IMR-90 (cell line): ENCODE measurements at regions not wholly inside any gene's neighbourhood (a gene's known extent, or its start where the extent isn't known, plus 50 kb on each side); places are given as distances from the start of the nearest gene placed in this dataset.

Experiments
- ATAC-seq: fragments of 200-7000 bp; cut with Tn5 transposase; 2 replicates; pipeline ENCODE4 v1.9.1; 2020; ENCODE audit warnings: low read depth, mild to moderate bottlenecking, moderate library complexity
- BruUV-seq: library from RNA; stranded (reverse); fragments of 400-500 nt; replicated peaks from 2 replicates; lab custom pipeline; 2021; lab: Mats Ljungman, UMichigan
- CTCF ChIA-PET: fragments of 300-600 bp; formaldehyde crosslinking; extraction: SDS; loops from one replicate; lab custom pipeline; 2021; ENCODE audit warnings: antibody characterized with exemption; lab: Yijun Ruan, JAX
- POLR2A ChIA-PET: fragments of 300-600 bp; sonication (Branson Sonifier 250); formaldehyde crosslinking; loops from one replicate; lab custom pipeline; 2022; ENCODE audit warnings: antibody characterized with exemption; ENCODE audit not compliant: unreplicated experiment; lab: Charles Lee
- DNase-seq: peaks from one replicate; pipeline ENCODE4 v3.0.0; 2013
- H2AFZ ChIP-seq: replicated peaks from 2 replicates; pipeline ENCODE3; 2013; ENCODE audit warnings: low read length, mild to moderate bottlenecking; ENCODE audit not compliant: poor library complexity
- H2AK5ac ChIP-seq: 2 replicates; pipeline ENCODE4 v1.6.1; 2013; ENCODE audit warnings: low read depth, low read length, inconsistent platforms
- H2AK9ac ChIP-seq: replicated peaks from 2 replicates; pipeline ENCODE3; 2013; ENCODE audit warnings: mild to moderate bottlenecking, low read depth, low read length, moderate library complexity; ENCODE audit not compliant: poor library complexity
- H2BK120ac ChIP-seq: 2 replicates; pipeline ENCODE4 v1.6.1; 2013; ENCODE audit warnings: low read depth, low read length, inconsistent platforms
- H2BK15ac ChIP-seq: 3 replicates; pipeline ENCODE4 v1.6.1; 2013; ENCODE audit warnings: low read depth, low read length, inconsistent platforms
- H2BK20ac ChIP-seq: 2 replicates; pipeline ENCODE4 v1.6.1; 2013; ENCODE audit warnings: low read depth, mild to moderate bottlenecking, inconsistent platforms, low read length, moderate library complexity
- H2BK5ac ChIP-seq: 2 replicates; pipeline ENCODE4 v1.6.1; 2013; ENCODE audit warnings: mild to moderate bottlenecking, low read depth, low read length, inconsistent platforms; ENCODE audit not compliant: poor library complexity, severe bottlenecking
- H3K14ac ChIP-seq: replicated peaks from 2 replicates; pipeline ENCODE4 v1.6.1; 2013; ENCODE audit warnings: low read depth, low read length, inconsistent platforms
- H3K18ac ChIP-seq: 2 replicates; pipeline ENCODE4 v1.6.1; 2013; ENCODE audit warnings: low read depth, low read length, control low read depth
- H3K23ac ChIP-seq: 2 replicates; pipeline ENCODE4 v1.6.1; 2013; ENCODE audit warnings: low read depth, low read length, inconsistent platforms
- H3K27ac ChIP-seq: 2 replicates; pipeline ENCODE4 v1.5.1; 2013; ENCODE audit warnings: mild to moderate bottlenecking, control low read depth, low read length; ENCODE audit not compliant: insufficient read depth
- H3K27me3 ChIP-seq: 2 replicates; pipeline ENCODE4 v1.6.1; 2013; ENCODE audit warnings: low read length; ENCODE audit not compliant: control insufficient read depth, insufficient read depth
- H3K36me3 ChIP-seq: 2 replicates; pipeline ENCODE4 v1.6.1; 2013; ENCODE audit warnings: low read length, mixed read lengths; ENCODE audit not compliant: control insufficient read depth, insufficient read depth
- H3K4ac ChIP-seq: 2 replicates; pipeline ENCODE4 v1.6.1; 2013; ENCODE audit warnings: low read depth, low read length, inconsistent platforms
- H3K4me1 ChIP-seq: 2 replicates; pipeline ENCODE4 v1.6.1; 2013; ENCODE audit warnings: low read length, mixed read lengths; ENCODE audit not compliant: control insufficient read depth, insufficient read depth
- H3K4me2 ChIP-seq: 2 replicates; pipeline ENCODE4 v1.6.1; 2013; ENCODE audit warnings: low read depth, mild to moderate bottlenecking, control low read depth, low read length, moderate library complexity
- H3K4me3 ChIP-seq: 2 replicates; pipeline ENCODE4 v1.5.1; 2013; ENCODE audit warnings: low read depth, mild to moderate bottlenecking, control low read depth, low read length, moderate library complexity; ENCODE audit not compliant: insufficient read depth
- H3K56ac ChIP-seq: 2 replicates; pipeline ENCODE4 v1.6.1; 2013; ENCODE audit warnings: low read length, inconsistent platforms; ENCODE audit not compliant: insufficient read depth; ENCODE audit errors: extremely low read depth
- H3K79me1 ChIP-seq, 2 experiments: 2 replicates each; pipeline ENCODE4 v1.6.1; 2013; ENCODE audit warnings: low read length in 2 of 2, inconsistent platforms in 1 of 2, low read depth in 1 of 2
- H3K9ac ChIP-seq: 2 replicates; pipeline ENCODE4 v1.6.1; 2013; ENCODE audit warnings: low read depth, low read length, control low read depth
- H3K9me1 ChIP-seq: 2 replicates; pipeline ENCODE4 v1.6.1; 2013; ENCODE audit warnings: low read length, inconsistent platforms; ENCODE audit not compliant: insufficient read depth
- H3K9me3 ChIP-seq: 2 replicates; pipeline ENCODE4 v1.6.1; 2013; ENCODE audit warnings: low read length; ENCODE audit not compliant: control insufficient read depth, insufficient read depth
- H4K20me1 ChIP-seq: 2 replicates; pipeline ENCODE4 v1.6.1; 2013; ENCODE audit warnings: low read length, inconsistent platforms; ENCODE audit not compliant: insufficient read depth
- H4K5ac ChIP-seq: 2 replicates; pipeline ENCODE4 v1.6.1; 2013; ENCODE audit warnings: mild to moderate bottlenecking, low read depth, low read length, control low read depth
- H4K8ac ChIP-seq, 2 experiments: 2 replicates each; pipeline ENCODE4 v1.6.1; 2013; ENCODE audit warnings: low read depth in 2 of 2, low read length in 2 of 2, control low read depth in 1 of 2, inconsistent platforms in 1 of 2
- H4K91ac ChIP-seq: 2 replicates; pipeline ENCODE4 v1.6.1; 2013; ENCODE audit warnings: low read depth, low read length, inconsistent platforms; ENCODE audit not compliant: insufficient read depth
- CEBPB ChIP-seq: IDR thresholded peaks from 2 replicates; pipeline ENCODE4 v1.6.1; 2012; ENCODE audit warnings: low read depth, low read length, improper control_type of control experiment
- POLR2A ChIP-seq: IDR thresholded peaks from 2 replicates; pipeline ENCODE4 v1.6.1; 2012; ENCODE audit warnings: mild to moderate bottlenecking, low read depth, low read length
- SMC3 ChIP-seq: fragments of 150-350 bp; IDR thresholded peaks from 2 replicates; pipeline ENCODE4 v1.6.1; 2016; ENCODE audit warnings: low read depth, mild to moderate bottlenecking, antibody characterized with exemption, low read length, moderate library complexity
- USF2 ChIP-seq: fragments of 150-350 bp; IDR thresholded peaks from 2 replicates; pipeline ENCODE4 v1.6.1; 2017; ENCODE audit warnings: mild to moderate bottlenecking, antibody characterized with exemption, low read length, low read depth
- WGBS, 2 experiments: methylation state at CpG; one replicate each; pipeline versions ENCODE4 v1.1.5 to v1.1.7; 2013; ENCODE audit warnings: missing lambda C conversion rate in 2 of 2; ENCODE audit not compliant: insufficient read length in 1 of 2; ENCODE audit errors: extremely low coverage in 2 of 2; 5-methylcytosine and 5-hydroxymethylcytosine counted together
- dilution Hi-C: fragments of 300-500 bp; cut with HindIII; formaldehyde crosslinking; loops from one replicate; pipeline ENCODE4 v1.14.3; 2018; ENCODE audit warnings: low sequenced_read_pairs; ENCODE audit not compliant: unreplicated experiment
- in situ Hi-C: fragments of 300-500 bp; cut with MboI; formaldehyde crosslinking; loops from 3 replicates; pipeline ENCODE4 v1.14.3; 2019; ENCODE audit warnings: low sequenced_read_pairs, inconsistent platforms, mixed read lengths
- intact Hi-C: fragments of 100-400 bp; cut with micrococcal nuclease; formaldehyde crosslinking; loops from 2 replicates; pipeline ENCODE4 v1.10.0; 2022
- TF ChIP-seq, protein P1 (sequence below): fragments of 150-350 bp; IDR thresholded peaks from 2 replicates; pipeline ENCODE4 v1.6.1; 2016; ENCODE audit warnings: low read depth, mild to moderate bottlenecking, low read length, moderate library complexity, borderline replicate concordance

DNA sequence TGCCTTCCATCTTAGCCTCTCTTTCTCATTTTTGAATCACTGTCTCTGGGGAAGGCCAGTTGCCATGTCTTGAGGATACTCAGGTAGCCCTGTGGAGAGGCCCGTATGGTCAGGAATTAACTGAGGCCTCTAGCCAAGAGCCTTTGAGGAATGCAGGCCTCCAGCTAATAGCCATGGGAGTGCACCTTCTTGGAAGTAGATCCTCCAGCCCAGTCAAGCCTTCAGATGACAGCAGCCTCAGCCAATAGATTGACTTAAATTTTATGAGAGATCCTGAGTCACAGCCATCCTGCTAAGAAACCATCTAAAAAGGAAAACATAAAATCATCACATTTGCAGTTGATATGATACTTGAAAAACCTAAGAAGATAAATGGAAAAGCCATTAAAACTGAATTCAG is 112.5 kb upstream of the BNIP2 start:
- intact Hi-C loops, result no loop called here
- H2AFZ ChIP-seq, result no peak overlapping the region
- in situ Hi-C loops, result no loop called here
- H3K23ac ChIP-seq, result no peak overlapping the region
- H3K14ac ChIP-seq, result no peak overlapping the region
- no peak overlapping the region for H3K27ac ChIP-seq
- H2BK120ac ChIP-seq, result no peak overlapping the region
- no peak overlapping the region for H3K4me2 ChIP-seq
- H4K20me1 ChIP-seq, result no peaks in the 10 kb centered on the region
- H4K5ac ChIP-seq, result no peak overlapping the region
- BruUV-seq, result no TSS peak
- H4K91ac ChIP-seq, result no peak overlapping the region
- no peak overlapping the region for H3K4ac ChIP-seq
- no peaks in the 10 kb centered on the region for H3K36me3 ChIP-seq
- H3K4me3 ChIP-seq, result no peak overlapping the region
- H2AK5ac ChIP-seq, result no peak overlapping the region
- DNase-seq (no peak), ATAC-seq (no peak)
- dilution Hi-C loops, result no loop called here
- H3K18ac ChIP-seq, result no peak overlapping the region
- no peak overlapping the region for H2BK5ac ChIP-seq
- no peaks in the 10 kb centered on the region for H3K27me3 ChIP-seq
- H3K4me1 ChIP-seq, result no peaks in the 10 kb centered on the region
- H3K9me3 ChIP-seq, result no peaks in the 10 kb centered on the region
- no peak overlapping the region for H3K56ac ChIP-seq
- H3K79me1 ChIP-seq, result no peaks in the 10 kb centered on the region
- ChIA-PET CTCF (no interaction called here), POLR2A (no interaction called here)
- TF ChIP-seq, protein P1, sequence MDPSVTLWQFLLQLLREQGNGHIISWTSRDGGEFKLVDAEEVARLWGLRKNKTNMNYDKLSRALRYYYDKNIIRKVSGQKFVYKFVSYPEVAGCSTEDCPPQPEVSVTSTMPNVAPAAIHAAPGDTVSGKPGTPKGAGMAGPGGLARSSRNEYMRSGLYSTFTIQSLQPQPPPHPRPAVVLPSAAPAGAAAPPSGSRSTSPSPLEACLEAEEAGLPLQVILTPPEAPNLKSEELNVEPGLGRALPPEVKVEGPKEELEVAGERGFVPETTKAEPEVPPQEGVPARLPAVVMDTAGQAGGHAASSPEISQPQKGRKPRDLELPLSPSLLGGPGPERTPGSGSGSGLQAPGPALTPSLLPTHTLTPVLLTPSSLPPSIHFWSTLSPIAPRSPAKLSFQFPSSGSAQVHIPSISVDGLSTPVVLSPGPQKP, result no peak
- TF ChIP-seq SMC3 (no peak), CEBPB (no peak), USF2 (no peak), POLR2A (no peak)
- no CpG with 5 or more reads among the region's 1 CpG for WGBS, 2 experiments
- H2BK15ac ChIP-seq, result no peak overlapping the region
- H3K9me1 ChIP-seq, result no peaks in the 10 kb centered on the region
- H2BK20ac ChIP-seq, result no peak overlapping the region
- H4K8ac ChIP-seq, result no peak overlapping the region
- H2AK9ac ChIP-seq, result no peak overlapping the region
- no peak overlapping the region for H3K9ac ChIP-seq
